Natural killer cell (primary cell): ENCODE measurements at regions not wholly inside any gene's neighbourhood (a gene's known extent, or its start where the extent isn't known, plus 50 kb on each side); places are given as distances from the start of the nearest gene placed in this dataset.

ENCODE experiments used
- ATAC-seq, 3 donors: fragments of 150-1000 bp in 2 of 3; fragments of 200-7000 bp in 1 of 3; cut with Tn5 transposase; 1 replicate in 1 of 3; 2 replicates in 2 of 3; pipeline ENCODE4 v1.10.0; 2021; ENCODE audit warnings: mild to moderate bottlenecking in 2 of 3, moderate library complexity in 2 of 3
- DNase-seq, 2 donors: peaks; one replicate each; pipeline versions ENCODE4 v3.0.0 to v3.0.0-alpha.2; 2013 to 2021; ENCODE audit warnings: mixed read lengths in 1 of 2
- H3K27ac ChIP-seq: one replicate; pipeline ENCODE4 v1.5.1; 2013; ENCODE audit warnings: mild to moderate bottlenecking, low read length
- H3K27me3 ChIP-seq: one replicate; pipeline ENCODE4 v1.6.1; 2013; ENCODE audit warnings: low read length; ENCODE audit not compliant: control insufficient read depth, insufficient read depth
- H3K36me3 ChIP-seq: one replicate; pipeline ENCODE4 v1.6.1; 2013; ENCODE audit warnings: low read length; ENCODE audit not compliant: control insufficient read depth, insufficient read depth
- H3K4me1 ChIP-seq: one replicate; pipeline ENCODE4 v1.6.1; 2013; ENCODE audit warnings: low read length; ENCODE audit not compliant: control insufficient read depth, insufficient read depth
- H3K4me3 ChIP-seq: one replicate; pipeline ENCODE4 v1.5.1; 2013; ENCODE audit warnings: low read length
- H3K9me3 ChIP-seq: one replicate; pipeline ENCODE4 v1.6.1; 2013; ENCODE audit warnings: low read length; ENCODE audit not compliant: control insufficient read depth, insufficient read depth
- H3K27ac Mint-ChIP-seq, 2 donors: one replicate each; pipeline ENCODE4 v1.8.0; 2022; ENCODE audit warnings: mild to moderate bottlenecking in 2 of 2, mixed read lengths in 2 of 2, moderate library complexity in 1 of 2
- H3K27me3 Mint-ChIP-seq, 2 donors: one replicate each; pipeline ENCODE4 v1.8.0; 2022; ENCODE audit warnings: low read depth in 2 of 2, mixed read lengths in 2 of 2
- H3K36me3 Mint-ChIP-seq: one replicate; pipeline ENCODE4 v1.8.0; 2022; ENCODE audit warnings: mixed read lengths
- H3K4me1 Mint-ChIP-seq, 2 donors: one replicate each; pipeline ENCODE4 v1.8.0; 2022; ENCODE audit warnings: mixed read lengths in 2 of 2
- H3K4me3 Mint-ChIP-seq: one replicate; pipeline ENCODE4 v1.8.0; 2022; ENCODE audit warnings: mild to moderate bottlenecking, moderate library complexity, mixed read lengths
- H3K9me3 Mint-ChIP-seq, 2 donors: one replicate each; pipeline ENCODE4 v1.8.0; 2022; ENCODE audit warnings: mixed read lengths in 2 of 2
- WGBS: methylation state at CpG from one replicate; pipeline ENCODE4 v1.1.7; 2013; ENCODE audit warnings: missing lambda C conversion rate; ENCODE audit not compliant: insufficient coverage; 5-methylcytosine and 5-hydroxymethylcytosine counted together
- intact Hi-C: fragments of 100-400 bp; cut with micrococcal nuclease; formaldehyde crosslinking; loops from one replicate; pipeline ENCODE4 v1.14.2; 2022
- TF ChIP-seq, protein P1 (sequence below): fragments of 200-600 bp; IDR thresholded peaks from one replicate; pipeline ENCODE4 v1.8.0; 2022; ENCODE audit warnings: antibody characterized with exemption

DNA sequence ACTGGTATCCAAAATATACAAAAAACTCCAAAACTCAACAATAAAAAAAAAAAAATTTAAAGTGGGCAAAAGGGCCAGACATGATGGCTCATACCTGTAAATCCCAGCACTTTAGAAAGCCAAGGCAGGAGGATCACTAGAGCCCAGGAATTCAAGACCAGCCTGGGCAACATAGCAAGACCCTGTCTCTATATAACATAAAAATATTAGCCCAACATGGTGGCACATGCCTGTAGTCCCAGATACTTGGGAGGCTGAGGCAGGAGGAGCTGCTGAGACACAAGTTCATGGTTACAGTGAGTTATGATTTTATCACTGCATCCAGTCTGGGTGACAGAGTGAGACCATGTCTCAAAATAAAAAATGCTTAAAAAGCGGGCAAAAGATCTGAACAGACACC is 121.0 kb upstream of the BEND6 start:
- no peaks in the 10 kb centered on the region for H3K36me3 Mint-ChIP-seq
- Histone ChIP-seq H3K36me3 (no peaks in the 10 kb centered on the region), H3K4me1 (no peaks in the 10 kb centered on the region), H3K9me3 (no peaks in the 10 kb centered on the region), H3K27me3 (no peaks in the 10 kb centered on the region), H3K27ac (no peak overlapping the region), H3K4me3 (no peak overlapping the region)
- H3K27ac Mint-ChIP-seq, result no peak overlapping the region
- DNase-seq (no peak), ATAC-seq (no peak)
- peaks cover 5 to 19% of the 10 kb centered on the region in 2 donors for H3K27me3 Mint-ChIP-seq
- 96% methylated on average over 1 of the region's 1 CpG for WGBS
- H3K4me3 Mint-ChIP-seq, result no peak overlapping the region
- no peaks in the 10 kb centered on the region for H3K4me1 Mint-ChIP-seq
- intact Hi-C loops, result no loop called here
- TF ChIP-seq, protein P1, sequence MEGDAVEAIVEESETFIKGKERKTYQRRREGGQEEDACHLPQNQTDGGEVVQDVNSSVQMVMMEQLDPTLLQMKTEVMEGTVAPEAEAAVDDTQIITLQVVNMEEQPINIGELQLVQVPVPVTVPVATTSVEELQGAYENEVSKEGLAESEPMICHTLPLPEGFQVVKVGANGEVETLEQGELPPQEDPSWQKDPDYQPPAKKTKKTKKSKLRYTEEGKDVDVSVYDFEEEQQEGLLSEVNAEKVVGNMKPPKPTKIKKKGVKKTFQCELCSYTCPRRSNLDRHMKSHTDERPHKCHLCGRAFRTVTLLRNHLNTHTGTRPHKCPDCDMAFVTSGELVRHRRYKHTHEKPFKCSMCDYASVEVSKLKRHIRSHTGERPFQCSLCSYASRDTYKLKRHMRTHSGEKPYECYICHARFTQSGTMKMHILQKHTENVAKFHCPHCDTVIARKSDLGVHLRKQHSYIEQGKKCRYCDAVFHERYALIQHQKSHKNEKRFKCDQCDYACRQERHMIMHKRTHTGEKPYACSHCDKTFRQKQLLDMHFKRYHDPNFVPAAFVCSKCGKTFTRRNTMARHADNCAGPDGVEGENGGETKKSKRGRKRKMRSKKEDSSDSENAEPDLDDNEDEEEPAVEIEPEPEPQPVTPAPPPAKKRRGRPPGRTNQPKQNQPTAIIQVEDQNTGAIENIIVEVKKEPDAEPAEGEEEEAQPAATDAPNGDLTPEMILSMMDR, result no peak
- no peaks in the 10 kb centered on the region for H3K9me3 Mint-ChIP-seq

DNA sequence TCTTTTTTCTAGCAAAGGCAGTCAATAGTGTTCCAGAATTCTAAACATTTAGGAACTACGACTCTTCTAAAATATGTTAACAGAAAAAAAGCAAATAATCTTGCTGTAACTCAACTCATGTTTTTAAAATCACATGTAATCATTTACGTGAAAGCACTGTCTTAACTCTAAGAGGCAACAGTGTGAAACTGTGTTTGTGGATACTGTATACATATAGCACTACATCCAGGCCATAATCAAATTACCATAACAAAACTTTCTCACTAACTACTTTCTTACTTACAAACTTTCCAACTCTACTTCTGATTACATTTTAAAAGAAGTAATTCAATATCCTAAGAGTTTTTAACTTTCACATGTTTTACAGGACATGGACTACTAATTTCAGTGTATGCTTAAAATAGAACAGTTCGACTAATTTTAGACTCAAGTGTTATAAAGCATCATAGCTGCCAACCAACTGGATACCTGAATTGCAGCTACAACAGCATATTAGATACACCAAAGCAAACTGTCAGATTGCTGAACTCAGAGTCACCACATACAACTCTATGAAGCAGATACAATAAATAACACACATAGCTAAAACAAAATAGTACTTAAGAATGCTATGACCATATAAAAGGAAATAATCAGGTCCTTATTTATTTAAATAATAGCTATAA is 121.6 kb upstream of the BEND6 start:
- no peak for ATAC-seq
- H3K4me3 ChIP-seq, result no peak overlapping the region
- H3K27me3 Mint-ChIP-seq, result peaks cover 5 to 16% of the 10 kb centered on the region in 2 donors
- no peaks in the 10 kb centered on the region for H3K9me3 ChIP-seq
- no peak for DNase-seq
- no peaks in the 10 kb centered on the region for H3K36me3 Mint-ChIP-seq
- H3K9me3 Mint-ChIP-seq, result no peaks in the 10 kb centered on the region
- intact Hi-C loops, result no loop called here
- H3K27me3 ChIP-seq, result no peaks in the 10 kb centered on the region
- TF ChIP-seq, protein P1, result no peak
- H3K4me3 Mint-ChIP-seq, result no peak overlapping the region
- no peaks in the 10 kb centered on the region for H3K4me1 ChIP-seq
- no peak overlapping the region for H3K27ac Mint-ChIP-seq
- no peak overlapping the region for H3K27ac ChIP-seq
- H3K4me1 Mint-ChIP-seq, result no peaks in the 10 kb centered on the region
- WGBS, result 73% methylated on average over 2 of the region's 3 CpGs
- no peaks in the 10 kb centered on the region for H3K36me3 ChIP-seq

- WGBS, result 88% methylated on average over 3 of the region's 3 CpGs
- Mint-ChIP-seq H3K4me3 (no peak overlapping the region), H3K27ac (no peak overlapping the region), H3K27me3 (peaks cover under 1 to 9% of the 10 kb centered on the region in 2 donors), H3K9me3 (no peaks in the 10 kb centered on the region), H3K36me3 (no peaks in the 10 kb centered on the region), H3K4me1 (no peaks in the 10 kb centered on the region)
- H3K4me3 ChIP-seq, result no peak overlapping the region
- H3K36me3 ChIP-seq, result no peaks in the 10 kb centered on the region
- no peaks in the 10 kb centered on the region for H3K4me1 ChIP-seq
- H3K27ac ChIP-seq, result no peak overlapping the region
- DNase-seq (no peak), ATAC-seq (no peak)
- TF ChIP-seq, protein P1, result no peak
- no peaks in the 10 kb centered on the region for H3K9me3 ChIP-seq
- intact Hi-C loops, result no loop called here
- no peaks in the 10 kb centered on the region for H3K27me3 ChIP-seq
These were observed 122.7 kb upstream of the BEND6 start for GRCh38 chr6:56832225-56832624.

DNA sequence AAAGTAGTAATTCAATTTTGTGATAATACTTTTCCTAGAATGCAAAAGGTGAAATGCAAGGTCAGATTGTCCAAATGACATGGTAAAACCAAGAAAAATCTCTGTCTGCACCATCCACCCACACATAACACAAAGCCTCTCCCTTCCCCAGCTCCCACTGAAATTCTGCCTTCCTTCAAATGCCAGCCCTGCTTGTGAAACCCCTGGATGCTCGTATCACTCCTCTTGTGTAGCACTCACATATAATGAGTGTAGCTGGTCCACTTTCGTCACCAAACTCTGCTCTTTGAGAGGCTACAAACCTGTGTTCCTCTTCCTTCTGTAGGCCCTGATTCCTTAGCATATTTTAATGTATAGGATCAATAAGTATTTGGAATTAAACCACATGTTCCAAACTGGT is 123.6 kb upstream of the BEND6 start:
- Mint-ChIP-seq H3K4me1 (no peaks in the 10 kb centered on the region), H3K36me3 (no peaks in the 10 kb centered on the region), H3K27ac (no peak overlapping the region), H3K27me3 (peaks cover 0 to 8% of the 10 kb centered on the region in 2 donors), H3K9me3 (no peaks in the 10 kb centered on the region), H3K4me3 (no peak overlapping the region)
- intact Hi-C loops, result no loop called here
- Histone ChIP-seq H3K27ac (no peak overlapping the region), H3K4me3 (no peak overlapping the region), H3K27me3 (no peaks in the 10 kb centered on the region), H3K9me3 (no peaks in the 10 kb centered on the region), H3K36me3 (no peaks in the 10 kb centered on the region), H3K4me1 (no peaks in the 10 kb centered on the region)
- ATAC-seq (no peak), DNase-seq (no peak)
- 77% methylated on average over 2 of the region's 2 CpGs for WGBS
- TF ChIP-seq, protein P1, result no peak
